ENCODE measurements at regions not wholly inside any gene's neighbourhood (a gene's known extent, or its start where the extent isn't known, plus 50 kb on each side); places are given as distances from the start of the nearest gene placed in this dataset.

DNA sequence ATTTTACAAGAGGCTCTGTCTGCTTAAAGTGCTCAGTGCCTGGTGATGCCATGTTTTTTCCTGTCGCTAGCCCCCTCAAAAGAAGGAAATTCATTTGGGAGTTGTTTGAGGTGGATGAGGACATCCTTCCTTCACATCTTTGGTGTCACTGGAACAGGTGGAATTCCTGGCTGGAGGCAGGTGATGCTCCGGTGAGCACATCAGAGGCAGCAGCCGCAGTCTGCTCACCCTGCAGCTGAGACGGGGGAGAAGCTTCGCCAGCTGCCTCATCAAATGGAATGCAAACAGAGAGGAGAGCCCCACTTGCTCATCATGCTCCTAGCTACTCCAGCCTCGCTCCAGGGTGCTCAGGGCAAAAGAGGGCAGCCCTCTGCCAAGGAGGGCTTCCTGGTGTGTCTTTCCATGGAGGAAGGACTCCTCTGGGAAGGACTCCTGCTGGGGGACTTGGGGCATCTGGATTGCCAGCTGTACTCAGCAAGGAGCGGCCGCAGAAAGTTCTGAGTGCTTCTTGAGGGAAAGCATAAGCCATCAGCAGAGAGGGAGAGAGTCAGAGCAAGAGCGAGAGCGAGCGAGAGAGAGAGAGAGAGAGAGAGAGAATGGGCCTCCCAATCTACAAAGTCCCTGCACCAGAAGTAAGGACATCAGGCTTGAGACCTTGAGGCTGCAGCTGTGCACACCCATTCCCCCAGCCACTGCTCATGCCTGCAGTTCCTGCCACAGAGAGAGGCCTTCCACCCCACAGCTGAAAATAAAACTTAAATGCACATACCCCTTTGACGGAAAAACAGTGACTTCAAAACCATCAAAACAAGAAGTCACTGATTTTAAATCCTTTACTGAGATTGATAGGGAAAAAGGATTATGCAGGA, 74.3 kb upstream of the UBL3 start:
- no peak for TF ChIP-seq EZH2 (IDR thresholded peaks at IDR 0.05; ENCODE audit: low read length, missing control alignments)
- no peak for TF ChIP-seq CTCF (conservative IDR thresholded peaks at IDR 0.05 in 1 of 2, IDR thresholded peaks at IDR 0.05 in 1 of 2; ENCODE audit: low read depth in 1 of 2, low read length in 2 of 2)

Measured in fibroblast of lung (primary cell).